Right lobe of liver (tissue), 4 donors: ENCODE measurements at regions not wholly inside any gene's neighbourhood (a gene's known extent, or its start where the extent isn't known, plus 50 kb on each side); places are given as distances from the start of the nearest gene placed in this dataset.

Source experiments
- POLR2A ChIP-seq: fragments of 450-650 bp; IDR thresholded peaks from one replicate; pipeline ENCODE4 v1.6.1; 2017; ENCODE audit warnings: antibody characterized with exemption, mild to moderate bottlenecking
- TF ChIP-seq, protein P1 (sequence below), 4 donors: fragments of 200-600 bp in 3 of 4; fragments of 450-650 bp in 1 of 4; IDR thresholded peaks; one replicate each; pipeline versions ENCODE4 v1.5.1 to v1.8.0; 2016 to 2022; ENCODE audit warnings: antibody characterized with exemption in 4 of 4, mild to moderate bottlenecking in 2 of 4
- donor health status: DM: no; HTN: no; CAD: no.
- donor health status: DM: no; HTN: no; CAD: no.
- donor health status: DM: no; HTN: yes; CAD: no.

- TF ChIP-seq, protein P1, sequence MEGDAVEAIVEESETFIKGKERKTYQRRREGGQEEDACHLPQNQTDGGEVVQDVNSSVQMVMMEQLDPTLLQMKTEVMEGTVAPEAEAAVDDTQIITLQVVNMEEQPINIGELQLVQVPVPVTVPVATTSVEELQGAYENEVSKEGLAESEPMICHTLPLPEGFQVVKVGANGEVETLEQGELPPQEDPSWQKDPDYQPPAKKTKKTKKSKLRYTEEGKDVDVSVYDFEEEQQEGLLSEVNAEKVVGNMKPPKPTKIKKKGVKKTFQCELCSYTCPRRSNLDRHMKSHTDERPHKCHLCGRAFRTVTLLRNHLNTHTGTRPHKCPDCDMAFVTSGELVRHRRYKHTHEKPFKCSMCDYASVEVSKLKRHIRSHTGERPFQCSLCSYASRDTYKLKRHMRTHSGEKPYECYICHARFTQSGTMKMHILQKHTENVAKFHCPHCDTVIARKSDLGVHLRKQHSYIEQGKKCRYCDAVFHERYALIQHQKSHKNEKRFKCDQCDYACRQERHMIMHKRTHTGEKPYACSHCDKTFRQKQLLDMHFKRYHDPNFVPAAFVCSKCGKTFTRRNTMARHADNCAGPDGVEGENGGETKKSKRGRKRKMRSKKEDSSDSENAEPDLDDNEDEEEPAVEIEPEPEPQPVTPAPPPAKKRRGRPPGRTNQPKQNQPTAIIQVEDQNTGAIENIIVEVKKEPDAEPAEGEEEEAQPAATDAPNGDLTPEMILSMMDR (IDR thresholded peaks at IDR 0.05), result no peak
- no peak for TF ChIP-seq POLR2A
These were observed 285.6 kb downstream of the GADD45G start for GRCh38 chr9:89890326-89890980.
